GM13977 (cell line): ENCODE measurements at regions not wholly inside any gene's neighbourhood (a gene's known extent, or its start where the extent isn't known, plus 50 kb on each side); places are given as distances from the start of the nearest gene placed in this dataset.
"Not testable (repeated sequence)": the region's sequence is repeated elsewhere in the genome, so short reads cannot be mapped to it uniquely, and the experiment has no call there.

Experiments used
- DNase-seq: peaks from one replicate; pipeline ENCODE4 v3.0.0; 2012; ENCODE audit warnings: low spot score
- CTCF ChIP-seq: IDR thresholded peaks from 2 replicates; pipeline ENCODE4 v1.5.1; 2012; ENCODE audit warnings: mild to moderate bottlenecking, control low read depth; ENCODE audit not compliant: insufficient read depth; ENCODE audit errors: extremely low read depth, missing control alignments
- in situ Hi-C: fragments of 300-500 bp; cut with MboI; formaldehyde crosslinking; loops from one replicate; pipeline ENCODE4 v1.12.0; 2022; ENCODE audit warnings: low sequenced_read_pairs, low pct_unique_long_range_greater_than_20kb, mixed read lengths, inconsistent platforms; ENCODE audit not compliant: unreplicated experiment

- in situ Hi-C loops = no loop called here
- TF ChIP-seq CTCF = no peak
- DNase-seq = no peak
Measured at GRCh38 chr1:209158851-209159250, 424.7 kb upstream of the CAMK1G start.

DNA sequence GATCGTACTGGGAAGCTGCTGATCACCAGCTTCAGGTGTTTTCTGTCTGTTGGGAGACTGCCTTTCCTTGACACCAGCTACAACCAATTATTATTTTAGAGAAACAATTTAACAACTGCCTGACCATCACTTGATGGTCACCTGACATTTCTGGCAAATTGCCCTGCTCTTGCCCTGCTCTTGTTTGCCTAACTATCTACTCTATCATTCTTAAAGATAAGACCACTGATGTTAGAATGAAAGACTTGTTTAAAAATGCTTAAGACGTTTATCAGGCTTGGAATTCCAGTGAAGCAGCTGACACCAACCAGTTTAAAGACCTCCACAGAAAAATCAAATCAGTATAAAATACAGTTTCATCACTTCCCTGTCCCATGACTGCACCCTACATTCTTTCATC lies 423.3 kb upstream of the CAMK1G start:
- in situ Hi-C loops = no loop called here
- TF ChIP-seq CTCF = no peak
- DNase-seq = no peak

DNA sequence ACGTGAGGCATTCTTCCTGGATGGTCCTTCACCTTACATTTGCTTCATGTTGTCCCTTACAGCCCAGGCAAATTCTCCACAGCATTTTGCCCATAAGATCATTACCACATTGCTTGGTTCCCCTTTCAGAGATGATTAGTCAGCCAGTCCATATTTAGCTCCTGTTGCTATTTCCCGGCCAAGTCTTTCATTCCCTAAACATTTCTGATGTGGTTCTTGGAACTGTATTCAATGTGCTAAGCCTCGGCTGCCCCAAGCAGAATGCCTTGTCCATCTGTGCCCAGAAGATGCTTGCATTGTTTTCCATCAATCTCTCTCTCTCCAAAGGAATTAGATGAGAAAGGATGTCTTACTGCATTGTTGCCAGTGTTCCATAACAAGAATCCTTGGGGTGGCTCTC lies 420.9 kb upstream of the CAMK1G start:
- in situ Hi-C loops = no loop called here
- no peak for DNase-seq
- TF ChIP-seq CTCF = no peak

DNA sequence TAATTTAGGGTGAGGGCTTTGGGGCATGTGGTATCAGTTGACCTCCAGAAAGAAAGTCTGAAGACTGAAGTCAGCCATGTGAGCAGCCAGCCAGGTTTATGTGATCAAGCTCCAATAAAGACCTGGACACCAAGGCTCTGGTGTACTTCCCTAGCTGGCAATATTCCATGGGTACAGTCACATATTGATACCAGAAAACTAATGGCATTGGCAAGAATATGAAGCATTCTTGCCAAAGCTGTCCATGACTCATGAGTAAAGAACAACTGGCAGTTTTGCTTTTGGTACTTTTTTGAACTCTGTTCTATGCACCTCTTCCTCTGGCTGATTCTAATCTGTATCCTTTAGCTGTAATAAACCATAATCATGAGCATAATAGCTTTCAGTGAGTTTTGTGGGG lies 415.3 kb upstream of the CAMK1G start:
- no peak for TF ChIP-seq CTCF
- in situ Hi-C loops = no loop called here
- DNase-seq = no peak

- DNase-seq = no peak
- TF ChIP-seq CTCF = no peak
- in situ Hi-C loops = no loop called here
Measured at GRCh38 chr1:209171151-209171550, 412.4 kb upstream of the CAMK1G start.

DNA sequence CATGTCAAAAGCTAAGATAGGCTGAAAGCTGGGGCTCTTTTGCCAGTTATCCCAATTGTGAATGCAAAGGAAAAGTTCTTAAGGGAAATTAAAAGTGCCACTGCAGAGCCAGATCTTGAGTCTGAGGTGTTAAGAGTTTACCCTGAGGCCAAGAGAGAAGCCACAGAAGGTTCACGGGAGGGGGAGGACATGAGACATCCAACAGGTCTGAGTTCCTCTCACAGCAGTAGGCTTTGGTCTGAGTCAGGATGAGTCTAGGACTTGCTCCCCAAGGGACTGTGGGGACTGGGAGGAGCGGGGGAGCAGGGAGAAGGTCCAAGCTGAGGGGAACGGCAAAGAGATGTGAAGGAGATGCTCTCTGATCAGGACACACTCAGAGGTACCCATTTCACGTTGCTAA lies 411.2 kb upstream of the CAMK1G start:
- in situ Hi-C loops = no loop called here
- no peak for TF ChIP-seq CTCF
- no peak for DNase-seq

DNA sequence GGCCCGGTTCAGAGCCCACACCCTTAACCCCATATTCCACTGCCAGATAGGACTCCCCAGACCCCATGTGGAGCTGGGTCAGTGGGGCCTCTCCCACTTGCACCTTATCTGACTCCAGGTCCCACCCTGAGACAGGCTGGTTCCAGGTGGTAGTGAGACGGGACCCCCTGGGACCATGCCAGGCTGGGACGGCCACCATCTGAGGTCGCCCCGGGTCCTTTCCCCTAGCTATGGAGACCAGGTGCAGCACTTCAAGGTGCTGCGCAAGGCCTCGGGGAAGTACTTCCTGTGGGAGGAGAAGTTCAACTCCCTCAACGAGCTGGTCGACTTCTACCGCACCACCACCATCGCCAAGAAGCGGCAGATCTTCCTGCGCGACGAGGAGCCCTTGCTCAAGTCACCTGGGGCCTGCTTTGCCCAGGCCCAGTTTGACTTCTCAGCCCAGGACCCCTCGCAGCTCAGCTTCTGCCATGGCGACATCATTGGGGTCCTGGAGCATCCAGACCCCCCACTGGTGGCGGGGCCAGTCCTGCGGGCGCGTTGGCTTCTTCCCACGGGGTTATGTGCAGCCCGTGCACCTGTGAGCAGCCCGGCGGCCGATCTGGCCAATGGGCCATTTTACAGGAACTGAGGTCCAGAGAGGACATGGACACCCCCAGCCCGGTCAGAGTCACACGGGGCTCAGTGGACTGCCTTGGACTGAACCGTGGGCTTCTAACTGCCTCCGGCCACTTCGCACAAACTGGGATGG lies 410.5 kb upstream of the CAMK1G start:
- DNase-seq, in situ Hi-C loops: not testable (repeated sequence)

DNA sequence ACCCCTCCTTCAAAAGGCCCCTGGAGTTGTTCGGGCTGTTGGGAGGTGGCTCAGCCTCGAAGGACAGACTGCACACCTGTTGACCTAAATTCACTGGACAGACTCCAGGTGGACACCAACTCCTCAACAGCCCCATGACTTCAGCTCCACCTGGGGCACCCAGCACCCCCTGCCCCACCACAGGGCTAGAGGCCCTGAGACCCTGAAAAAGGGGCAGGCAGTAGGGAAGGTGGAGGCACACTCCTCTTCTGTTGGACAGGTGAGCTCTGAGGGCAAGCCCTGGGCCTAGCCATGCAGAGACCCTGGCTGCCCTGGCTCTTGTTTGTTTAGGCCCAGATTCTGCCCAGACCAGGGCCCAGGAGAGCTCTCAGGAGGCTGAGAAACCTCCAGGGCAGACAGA lies 409.7 kb upstream of the CAMK1G start:
- in situ Hi-C loops, DNase-seq: not testable (repeated sequence)
